Head of caudate nucleus (tissue), 42 donors: ENCODE measurements at regions not wholly inside any gene's neighbourhood (a gene's known extent, or its start where the extent isn't known, plus 50 kb on each side); places are given as distances from the start of the nearest gene placed in this dataset.

Experiments used
- DNase-seq, 42 donors: peaks; one replicate each; pipeline versions ENCODE4 v3.0.0 to v3.0.0-alpha.2; 2020 to 2021; ENCODE audit warnings: mixed read lengths in 7 of 42
- intact Hi-C: fragments of 100-400 bp; cut with DNase I; formaldehyde crosslinking; loops from one replicate; pipeline ENCODE4 v1.15.0; 2022

DNA sequence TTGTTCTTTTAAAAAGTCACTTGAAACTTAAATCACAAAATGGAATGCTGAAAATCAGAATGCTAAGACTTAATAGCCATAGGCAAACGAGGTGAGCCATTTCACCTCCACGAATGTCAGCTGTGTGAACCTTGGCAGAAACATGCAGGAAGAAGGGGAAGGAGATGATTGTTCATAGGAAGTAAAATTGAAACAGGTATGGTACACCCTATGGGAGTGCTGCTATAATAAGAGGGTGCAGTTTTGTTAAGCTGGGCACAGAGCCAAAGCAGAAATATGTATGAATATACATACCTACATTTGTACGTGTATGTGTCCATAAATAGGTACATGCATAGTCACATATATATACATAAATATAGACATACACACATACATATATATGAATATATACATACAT, 51.0 kb upstream of the SPINK5 start:
- no peak for DNase-seq
- intact Hi-C loops, result no loop called here

GRCh38 chr5:148011398-148012137, 52.2 kb upstream of the SPINK5 start:
- DNase-seq, result no peak
- intact Hi-C loops, result no loop called here

DNA sequence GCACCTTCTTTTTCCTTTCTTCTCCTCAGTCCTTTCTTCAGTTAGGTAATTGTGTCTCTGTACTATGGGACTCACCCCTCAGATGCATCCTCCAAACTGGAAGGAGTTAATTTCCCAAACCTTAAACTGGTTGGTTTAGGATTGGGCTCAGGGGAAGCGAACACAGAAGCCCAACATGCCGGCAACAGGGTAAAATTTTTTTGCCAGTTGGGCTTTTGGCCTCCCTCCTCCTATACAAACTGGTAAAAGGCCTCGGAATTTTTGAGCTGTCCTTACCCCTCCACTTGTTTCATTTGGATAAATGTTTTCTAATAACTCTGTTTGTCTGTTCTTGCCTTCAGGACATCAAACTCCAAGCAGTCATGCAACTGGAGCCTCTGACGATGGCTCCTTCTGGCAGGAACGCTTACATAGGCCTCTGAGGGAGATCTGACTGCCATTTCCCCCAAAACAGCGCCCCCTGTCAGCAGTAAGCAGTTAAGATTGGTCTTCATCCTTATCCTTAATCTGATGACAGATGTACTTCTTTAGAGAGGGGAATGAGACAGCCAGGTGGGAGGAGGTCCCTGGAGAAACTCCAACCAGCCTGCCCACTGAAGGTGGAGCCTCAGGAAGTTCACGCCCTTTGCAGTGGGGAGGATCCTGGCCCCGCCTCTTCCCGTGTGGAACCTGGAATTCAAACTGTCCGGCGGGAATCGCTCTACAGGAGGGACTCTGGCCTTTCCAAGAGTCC, 57.8 kb upstream of the SPINK5 start:
- DNase-seq, result peak in 4 of 42 donors; percentile 1 to 43 (median 16)
- intact Hi-C loops, result no loop called here

- intact Hi-C loops, result no loop called here
- no peak for DNase-seq
These were observed 60.6 kb upstream of the SPINK5 start for GRCh38 chr5:148003226-148003625.

DNA sequence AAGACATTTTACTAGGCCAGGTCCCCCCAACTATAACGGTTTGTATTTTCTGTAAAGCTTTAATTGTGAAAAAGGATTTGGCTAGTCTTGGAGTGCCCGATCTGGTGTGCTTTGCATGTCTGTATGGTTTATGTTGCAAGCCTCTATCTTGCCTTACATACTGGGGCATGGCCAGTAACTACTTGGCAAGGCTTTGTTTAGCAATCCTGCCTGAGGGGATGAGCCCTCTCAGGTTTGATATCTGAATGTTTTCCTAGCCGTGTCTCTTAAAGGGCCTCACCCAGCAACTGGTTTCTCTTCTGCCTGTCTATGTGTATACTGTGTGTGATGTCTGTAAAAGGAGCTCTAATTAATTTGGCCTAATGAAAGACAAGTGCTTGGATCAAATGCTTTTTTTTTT, 61.3 kb upstream of the SPINK5 start:
- intact Hi-C loops, result no loop called here
- DNase-seq, result no peak

- no peak for DNase-seq
- intact Hi-C loops, result no loop called here
These were observed 63.7 kb upstream of the SPINK5 start for GRCh38 chr5:148000036-148000435.

DNA sequence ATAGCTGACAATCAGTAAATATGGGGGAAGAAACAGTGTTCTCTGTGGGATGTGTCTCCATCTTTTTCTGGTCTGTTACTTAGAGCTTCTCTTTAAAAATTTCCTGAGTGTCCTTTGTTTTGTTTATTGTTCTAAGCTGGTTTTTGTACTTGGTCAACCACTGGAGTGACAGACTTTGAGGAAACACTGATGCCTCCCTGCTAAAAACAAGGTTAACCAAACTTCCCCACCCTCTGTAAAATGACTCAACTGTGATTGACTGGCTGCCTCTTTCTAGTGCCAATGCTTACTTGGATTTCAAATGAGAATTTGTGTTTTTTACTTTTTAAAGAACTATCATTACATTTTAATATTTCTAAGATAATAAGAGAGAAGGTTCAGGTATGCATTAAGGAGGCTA, 65.1 kb upstream of the SPINK5 start:
- intact Hi-C loops, result no loop called here
- no peak for DNase-seq

DNA sequence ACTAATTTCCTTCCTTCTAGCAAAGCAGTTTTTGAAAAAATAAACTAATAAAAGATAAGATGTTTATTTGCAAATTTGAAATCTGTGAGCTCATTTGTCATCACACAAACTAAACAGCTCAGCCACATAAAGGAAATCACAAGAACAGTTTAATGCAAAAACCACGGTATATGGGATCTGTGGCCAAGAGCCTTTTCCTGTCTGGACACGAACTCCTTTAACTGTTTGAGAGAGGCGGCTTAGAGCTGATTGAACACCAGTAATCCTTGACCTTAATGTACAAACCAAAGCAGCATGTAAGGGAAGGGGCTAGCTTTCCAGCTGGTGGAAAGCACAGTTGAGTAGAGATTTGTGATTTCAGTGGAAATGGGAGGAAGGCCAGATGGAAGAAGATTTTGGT, 66.3 kb upstream of the SPINK5 start:
- DNase-seq, result no peak
- intact Hi-C loops, result no loop called here

- intact Hi-C loops, result no loop called here
- DNase-seq, result no peak
These were observed 67.4 kb upstream of the SPINK5 start for GRCh38 chr5:147996379-147996778.

GRCh38 chr5:147995846-147996245, 67.9 kb upstream of the SPINK5 start:
- no peak for DNase-seq
- intact Hi-C loops, result no loop called here

DNA sequence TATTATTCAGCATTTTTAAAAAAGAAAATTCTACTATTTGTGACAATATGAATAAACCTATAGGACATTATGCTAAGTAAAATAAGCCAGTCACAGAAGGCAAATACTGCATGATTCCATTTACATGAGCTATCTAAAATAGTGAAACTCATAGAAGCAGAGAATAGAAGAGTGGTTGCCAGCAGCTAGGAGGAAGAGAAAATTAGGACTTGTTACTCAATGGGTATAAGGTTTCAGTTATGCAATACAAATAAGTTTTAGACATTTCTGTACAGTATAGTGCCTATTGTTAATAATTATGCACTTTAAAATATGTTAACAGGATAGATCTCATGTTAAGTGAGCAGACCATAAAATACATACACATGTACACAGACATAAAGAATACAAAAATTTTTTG, 73.8 kb upstream of the SPINK5 start:
- intact Hi-C loops, result no loop called here
- no peak for DNase-seq

- no peak for DNase-seq
- intact Hi-C loops, result no loop called here
These were observed 74.5 kb upstream of the SPINK5 start for GRCh38 chr5:147989239-147989638.

DNA sequence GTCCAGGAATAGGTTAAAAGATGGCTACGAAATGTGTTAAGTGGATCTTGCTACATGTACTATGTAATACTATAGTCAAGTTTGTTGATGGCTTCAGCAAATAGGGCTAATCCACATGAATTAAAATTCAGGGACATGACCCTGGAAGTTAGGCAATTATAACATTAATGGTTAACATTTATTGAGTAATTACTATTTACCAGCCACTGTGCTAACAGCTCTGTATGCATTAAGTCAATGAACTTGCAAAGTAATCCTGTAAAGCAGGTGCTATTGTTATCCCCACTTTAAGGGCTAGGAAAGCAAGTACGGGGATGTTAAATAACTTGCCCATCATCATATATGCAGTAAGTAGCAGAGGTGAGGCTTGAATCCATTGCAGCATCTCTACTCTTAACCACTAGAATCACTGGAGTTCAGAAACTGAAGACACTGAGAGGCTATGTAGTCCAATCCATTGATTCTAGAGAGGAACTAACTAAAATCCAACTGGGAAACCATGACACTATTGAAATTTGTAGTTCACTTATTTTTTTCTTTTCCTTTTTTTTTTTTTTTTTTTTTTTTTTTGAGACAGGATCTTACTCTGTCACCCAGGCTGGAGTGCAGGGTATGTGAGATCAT, 77.5 kb upstream of the SPINK5 start:
- intact Hi-C loops, result no loop called here
- DNase-seq, result no peak

- DNase-seq, result no peak
- intact Hi-C loops, result no loop called here
These were observed 78.2 kb upstream of the SPINK5 start for GRCh38 chr5:147985608-147986007.

GRCh38 chr5:147983742-147984141, 77.4 kb upstream of the C5orf46 start:
- intact Hi-C loops, result no loop called here
- no peak for DNase-seq

DNA sequence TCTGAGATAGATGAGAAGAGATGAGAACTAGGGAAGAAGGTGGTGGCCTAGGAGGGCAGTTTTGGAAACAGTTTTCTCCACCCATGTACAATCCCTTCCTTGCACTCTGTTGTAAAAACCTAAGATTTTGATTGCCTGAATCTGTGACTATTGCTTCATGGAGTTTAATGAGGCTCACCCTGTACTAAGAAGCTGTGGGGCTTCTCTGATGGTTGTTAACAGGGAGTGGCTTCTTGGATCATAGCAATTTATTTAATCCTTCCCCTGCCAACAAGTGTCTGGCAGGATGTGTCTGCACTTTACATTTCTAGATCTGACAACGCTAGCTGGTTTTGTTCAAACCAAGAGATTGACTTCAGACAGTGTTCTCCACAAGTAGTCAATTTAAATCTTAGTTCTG, 74.7 kb upstream of the C5orf46 start:
- intact Hi-C loops, result no loop called here
- no peak for DNase-seq

DNA sequence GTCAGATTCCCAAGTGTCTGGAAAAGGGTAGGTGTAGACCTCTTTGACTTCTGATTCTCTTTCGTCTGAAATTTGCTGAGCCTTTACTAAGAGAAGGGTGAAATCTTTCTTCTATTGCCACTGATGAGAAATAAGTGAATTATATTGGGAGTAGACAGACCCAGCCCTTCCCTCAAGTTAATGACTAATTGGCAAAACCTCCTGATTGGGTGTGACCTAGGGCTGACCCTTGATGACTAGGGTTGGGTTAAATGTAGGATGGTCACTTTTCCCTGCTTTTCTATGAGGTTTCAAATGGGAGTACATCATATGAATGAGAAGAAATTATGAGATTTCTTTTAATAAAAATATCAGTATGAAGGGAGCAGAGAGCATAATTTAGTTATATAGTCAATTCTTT, 73.4 kb upstream of the C5orf46 start:
- no peak for DNase-seq
- intact Hi-C loops, result no loop called here

GRCh38 chr5:147972076-147972840, 65.9 kb upstream of the C5orf46 start:
- DNase-seq, result no peak
- intact Hi-C loops, result no loop called here

DNA sequence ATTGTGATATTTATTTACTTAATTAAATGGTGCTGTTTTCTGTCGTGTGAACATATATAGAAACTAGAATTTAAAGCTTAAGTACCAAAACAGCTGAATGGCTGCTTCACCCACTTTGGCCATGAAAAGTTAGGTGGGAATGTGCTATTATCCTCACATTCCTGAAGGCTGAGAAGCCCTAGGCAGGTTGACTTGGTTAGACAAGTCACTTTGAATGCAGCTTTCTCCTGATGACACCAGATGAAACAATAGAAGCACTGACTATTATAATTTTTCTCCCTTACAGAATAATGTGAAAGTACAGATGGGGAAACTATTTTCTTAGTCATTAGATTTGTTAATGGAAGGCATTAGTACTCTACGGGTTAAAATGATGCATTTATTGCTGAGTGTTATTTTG, 65.1 kb upstream of the C5orf46 start:
- DNase-seq, result no peak
- intact Hi-C loops, result no loop called here

DNA sequence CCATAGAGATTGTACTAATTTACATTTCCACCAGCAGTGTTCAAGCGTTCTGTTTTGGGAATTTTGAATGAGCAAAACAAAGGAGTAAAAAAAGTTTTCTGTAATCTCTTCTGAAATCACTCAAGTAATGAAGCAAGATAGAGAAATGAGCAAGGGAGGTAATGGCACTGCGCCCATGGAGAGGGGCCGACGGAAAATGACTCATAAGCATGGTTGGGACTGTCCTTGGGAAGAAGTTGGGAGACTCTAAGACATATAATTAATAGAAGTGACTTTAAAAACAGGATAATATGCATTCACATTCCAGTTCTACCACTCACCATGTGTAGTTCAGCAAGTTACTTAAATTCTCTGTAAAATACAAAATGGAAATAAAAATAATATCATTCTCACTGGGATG, 62.5 kb upstream of the C5orf46 start:
- intact Hi-C loops, result no loop called here
- no peak for DNase-seq
